ENCODE measurements at regions not wholly inside any gene's neighbourhood (a gene's known extent, or its start where the extent isn't known, plus 50 kb on each side); places are given as distances from the start of the nearest gene placed in this dataset.
"Not testable (repeated sequence)": the region's sequence is repeated elsewhere in the genome, so short reads cannot be mapped to it uniquely, and the experiment has no call there.

- DNase-seq (ENCODE audit: low read depth in 2 of 2) = not testable (repeated sequence)
Observed at GRCh38 chr18:73324187-73324831, 456.5 kb upstream of the NETO1 start.

- no peak for DNase-seq (ENCODE audit: low read depth in 2 of 2)
Observed at GRCh38 chr18:73318739-73319479, 451.1 kb upstream of the NETO1 start.

- no peak for DNase-seq (ENCODE audit: low read depth in 2 of 2)
Observed at GRCh38 chr18:73316513-73316912, 448.7 kb upstream of the NETO1 start.

GRCh38 chr18:73315381-73315780, 447.6 kb upstream of the NETO1 start:
- no peak for DNase-seq (ENCODE audit: low read depth in 2 of 2)

GRCh38 chr18:73313476-73313875, 445.7 kb upstream of the NETO1 start:
- no peak for DNase-seq (ENCODE audit: low read depth in 2 of 2)

- no peak for DNase-seq (ENCODE audit: low read depth in 2 of 2)
Observed at GRCh38 chr18:73296686-73297085, 428.9 kb upstream of the NETO1 start.

- DNase-seq (ENCODE audit: low read depth in 2 of 2) = no peak
Observed at GRCh38 chr18:73292156-73292555, 424.4 kb upstream of the NETO1 start.

GRCh38 chr18:73288813-73289212, 421.0 kb upstream of the NETO1 start:
- DNase-seq (ENCODE audit: low read depth in 2 of 2) = no peak

- no peak for DNase-seq (ENCODE audit: low read depth in 2 of 2)
Observed at GRCh38 chr18:73286584-73286983, 418.8 kb upstream of the NETO1 start.

GRCh38 chr18:73283788-73284187, 416.0 kb upstream of the NETO1 start:
- no peak for DNase-seq (ENCODE audit: low read depth in 2 of 2)

GRCh38 chr18:73283032-73283431, 415.2 kb upstream of the NETO1 start:
- DNase-seq (ENCODE audit: low read depth in 2 of 2) = no peak

- no peak for DNase-seq (ENCODE audit: low read depth in 2 of 2)
Observed at GRCh38 chr18:73279498-73279897, 411.7 kb upstream of the NETO1 start.

GRCh38 chr18:73274812-73275621, 407.2 kb upstream of the NETO1 start:
- DNase-seq (ENCODE audit: low read depth in 2 of 2) = no peak

- DNase-seq (ENCODE audit: low read depth in 2 of 2) = no peak
Observed at GRCh38 chr18:73270920-73271634, 403.3 kb upstream of the NETO1 start.

- DNase-seq (ENCODE audit: low read depth in 2 of 2) = no peak
Observed at GRCh38 chr18:73264562-73264921, 396.8 kb upstream of the NETO1 start.

GRCh38 chr18:73261923-73262322, 394.1 kb upstream of the NETO1 start:
- no peak for DNase-seq (ENCODE audit: low read depth in 2 of 2)

GRCh38 chr18:73261243-73261642, 393.5 kb upstream of the NETO1 start:
- DNase-seq (ENCODE audit: low read depth in 2 of 2) = no peak

GRCh38 chr18:73258375-73259087, 390.7 kb upstream of the NETO1 start:
- DNase-seq (ENCODE audit: low read depth in 2 of 2) = no peak

GRCh38 chr18:73254564-73254963, 386.8 kb upstream of the NETO1 start:
- no peak for DNase-seq (ENCODE audit: low read depth in 2 of 2)

GRCh38 chr18:73249030-73249429, 381.2 kb upstream of the NETO1 start:
- no peak for DNase-seq (ENCODE audit: low read depth in 2 of 2)

- DNase-seq (ENCODE audit: low read depth in 2 of 2) = no peak
Observed at GRCh38 chr18:73246763-73247162, 379.0 kb upstream of the NETO1 start.

Measured in stimulated activated CD8-positive, alpha-beta memory T cell treated with anti-CD3 and anti-CD28 coated beads, Interleukin-15, amount 100 ng/mL, for 48 hours (primary cell).